GM12873 (cell line): ENCODE measurements at regions not wholly inside any gene's neighbourhood (a gene's known extent, or its start where the extent isn't known, plus 50 kb on each side); places are given as distances from the start of the nearest gene placed in this dataset.

Experiments
- TF ChIP-seq, protein P1 (sequence below): IDR thresholded peaks from 2 replicates; pipeline ENCODE4 v1.5.1; 2012; ENCODE audit warnings: low read depth, mild to moderate bottlenecking, moderate library complexity, low read length, control low read depth; ENCODE audit not compliant: insufficient read depth; ENCODE audit errors: missing control alignments

DNA sequence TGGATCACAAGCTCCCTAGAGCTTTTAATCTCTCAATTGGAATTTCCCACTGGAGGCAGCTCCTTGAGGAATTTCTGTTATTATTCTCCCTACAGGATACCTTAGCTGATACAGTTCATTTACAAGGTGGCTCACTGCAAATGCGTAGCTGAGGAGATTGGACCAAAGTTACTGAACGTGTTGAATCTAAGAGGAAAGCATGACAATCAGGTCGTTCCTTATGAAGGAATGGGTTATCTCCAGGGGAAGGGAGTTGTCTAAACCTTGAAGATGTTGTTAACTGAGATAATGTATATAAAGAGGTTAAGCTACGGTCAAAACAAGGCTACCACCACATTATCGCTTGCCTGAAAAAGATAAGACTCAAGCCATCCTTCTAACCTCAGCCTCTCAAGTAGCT lies 105.8 kb upstream of the TBX3 start:
- TF ChIP-seq, protein P1, sequence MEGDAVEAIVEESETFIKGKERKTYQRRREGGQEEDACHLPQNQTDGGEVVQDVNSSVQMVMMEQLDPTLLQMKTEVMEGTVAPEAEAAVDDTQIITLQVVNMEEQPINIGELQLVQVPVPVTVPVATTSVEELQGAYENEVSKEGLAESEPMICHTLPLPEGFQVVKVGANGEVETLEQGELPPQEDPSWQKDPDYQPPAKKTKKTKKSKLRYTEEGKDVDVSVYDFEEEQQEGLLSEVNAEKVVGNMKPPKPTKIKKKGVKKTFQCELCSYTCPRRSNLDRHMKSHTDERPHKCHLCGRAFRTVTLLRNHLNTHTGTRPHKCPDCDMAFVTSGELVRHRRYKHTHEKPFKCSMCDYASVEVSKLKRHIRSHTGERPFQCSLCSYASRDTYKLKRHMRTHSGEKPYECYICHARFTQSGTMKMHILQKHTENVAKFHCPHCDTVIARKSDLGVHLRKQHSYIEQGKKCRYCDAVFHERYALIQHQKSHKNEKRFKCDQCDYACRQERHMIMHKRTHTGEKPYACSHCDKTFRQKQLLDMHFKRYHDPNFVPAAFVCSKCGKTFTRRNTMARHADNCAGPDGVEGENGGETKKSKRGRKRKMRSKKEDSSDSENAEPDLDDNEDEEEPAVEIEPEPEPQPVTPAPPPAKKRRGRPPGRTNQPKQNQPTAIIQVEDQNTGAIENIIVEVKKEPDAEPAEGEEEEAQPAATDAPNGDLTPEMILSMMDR = no peak

DNA sequence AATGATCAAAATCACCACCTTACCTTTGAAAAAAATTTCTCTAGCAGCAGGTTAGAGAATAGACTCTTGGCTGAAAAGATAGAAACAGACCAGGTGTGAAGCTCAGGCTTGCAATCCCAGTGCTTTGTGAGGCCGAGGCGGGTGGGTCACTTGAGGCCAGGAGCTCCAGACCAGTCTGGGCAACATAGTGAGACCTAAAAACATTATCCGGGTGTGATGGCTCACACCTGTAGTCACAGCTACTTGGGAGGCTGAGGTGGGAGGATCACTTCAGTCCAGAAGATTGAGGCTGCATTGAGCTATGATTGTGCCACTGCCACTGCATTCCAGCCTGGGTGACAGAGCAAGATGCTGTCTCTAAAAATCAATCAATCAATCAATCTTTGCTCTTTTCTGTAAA lies 105.3 kb upstream of the TBX3 start:
- TF ChIP-seq, protein P1 = no peak

DNA sequence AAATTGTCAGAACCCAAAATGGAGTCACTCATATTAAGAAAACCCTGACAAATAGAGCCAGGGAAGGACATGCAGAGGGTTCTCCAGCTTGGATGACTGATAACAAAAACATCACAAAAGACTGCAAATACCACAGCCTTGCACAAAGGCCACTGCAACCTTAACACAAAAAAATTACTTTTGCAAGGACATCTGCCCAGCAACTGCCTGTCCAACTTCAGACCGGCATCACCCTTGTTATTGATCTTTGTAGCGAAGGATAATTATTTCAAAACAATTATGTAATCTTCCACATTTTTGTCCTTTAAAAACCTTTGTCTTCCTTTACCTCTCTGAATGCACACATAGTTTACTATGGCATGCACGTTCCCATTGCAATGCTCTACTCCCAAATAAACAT lies 100.6 kb upstream of the TBX3 start:
- TF ChIP-seq, protein P1 = no peak

DNA sequence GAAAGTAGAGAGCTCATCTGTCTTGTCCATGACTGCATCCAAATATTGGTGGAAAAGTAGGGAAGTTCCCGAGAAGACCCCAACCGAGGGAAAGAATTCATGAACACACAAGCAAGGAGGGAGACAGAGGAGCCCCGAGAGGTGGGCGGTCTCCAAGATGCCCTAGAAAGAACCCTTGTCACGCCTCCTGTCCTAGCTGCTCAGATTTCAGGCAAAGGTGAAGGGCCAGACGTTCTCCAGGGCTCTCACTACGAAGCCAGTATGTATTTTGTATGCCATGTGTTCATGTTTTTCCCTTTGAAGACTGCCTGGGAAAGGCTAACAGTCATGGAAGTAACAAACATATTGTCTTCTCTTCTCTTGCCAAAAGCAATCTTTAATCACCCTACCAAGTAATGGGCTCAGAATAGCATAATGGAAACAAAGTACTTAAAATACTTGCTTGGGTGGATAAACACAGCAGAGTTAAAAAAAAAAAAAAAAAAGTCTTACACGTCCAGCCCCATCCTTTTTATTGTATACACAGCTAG lies 99.2 kb upstream of the TBX3 start:
- TF ChIP-seq, protein P1 = no peak

DNA sequence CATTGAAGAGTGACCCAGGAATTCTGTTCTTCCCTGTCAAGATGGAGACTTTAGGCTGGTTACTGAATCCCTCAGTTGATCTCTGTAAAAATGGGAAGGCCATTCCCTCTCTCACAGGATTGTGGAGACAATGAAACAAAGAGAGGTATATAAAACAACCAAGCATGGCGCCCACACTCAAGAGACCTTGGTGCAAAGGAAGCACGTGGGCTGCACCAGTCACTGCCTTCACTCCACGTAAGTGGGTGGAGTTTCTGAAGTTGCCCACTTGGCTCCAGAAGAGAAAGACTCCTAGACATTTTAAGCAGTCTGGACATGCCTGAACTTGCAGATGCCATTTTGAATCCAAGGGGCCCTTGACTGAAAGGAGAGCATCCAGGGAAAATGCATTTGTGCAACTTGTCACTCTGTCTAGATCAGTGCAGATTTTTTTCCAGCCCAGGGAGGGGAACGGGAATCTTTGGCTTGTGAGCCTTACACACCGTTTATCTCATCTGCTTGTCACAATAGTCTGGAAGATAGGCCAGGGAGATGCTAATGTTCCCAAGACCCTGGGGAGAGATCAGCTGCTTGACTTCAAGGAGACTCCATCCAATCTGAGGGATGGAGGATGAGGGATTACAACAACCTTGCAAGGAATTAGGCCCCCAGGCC lies 96.9 kb upstream of the TBX3 start:
- TF ChIP-seq, protein P1 = no peak

DNA sequence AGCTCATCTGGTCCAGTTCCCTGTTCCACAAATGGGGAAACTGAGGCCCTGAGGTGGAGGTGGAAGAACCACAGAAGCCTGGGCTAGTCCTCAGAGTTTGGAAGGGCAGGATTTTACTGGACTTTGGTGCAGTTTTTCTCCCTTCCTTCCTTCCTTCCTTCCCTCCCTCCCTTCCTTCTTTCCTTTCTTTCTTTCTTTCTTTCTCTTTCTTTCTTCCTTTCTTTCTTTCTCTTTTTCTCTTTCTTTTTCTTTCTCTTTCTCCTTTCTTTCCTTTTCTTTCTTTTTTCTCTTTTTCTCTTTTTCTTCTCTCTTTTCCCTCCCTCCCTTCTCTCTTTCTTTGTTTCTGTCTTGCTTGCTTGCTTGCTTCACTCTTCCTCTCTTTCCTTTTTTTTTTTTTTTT lies 95.7 kb upstream of the TBX3 start:
- TF ChIP-seq, protein P1 = no peak

DNA sequence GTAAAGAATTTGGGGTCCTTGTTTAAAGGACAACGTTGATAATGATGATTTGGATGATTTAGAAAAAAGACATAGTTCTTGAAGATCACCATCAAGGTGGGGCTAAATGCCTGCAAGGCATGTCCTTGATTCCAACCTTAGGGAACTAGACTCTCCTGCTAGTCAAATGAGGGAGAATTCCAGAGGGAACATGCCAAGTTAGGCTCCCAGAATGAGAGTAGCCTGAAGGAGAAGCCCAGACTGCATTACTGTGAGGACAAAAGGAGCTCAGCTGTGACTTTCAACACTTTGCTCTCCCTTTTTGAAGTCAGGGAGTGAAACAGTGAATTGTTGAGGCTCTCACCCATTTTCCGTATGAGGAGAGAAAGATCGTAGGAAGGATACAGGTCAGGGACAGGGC lies 95.2 kb upstream of the TBX3 start:
- TF ChIP-seq, protein P1 = no peak
